K562 (cell line): ENCODE measurements at regions not wholly inside any gene's neighbourhood (a gene's known extent, or its start where the extent isn't known, plus 50 kb on each side); places are given as distances from the start of the nearest gene placed in this dataset.

Experiments used
- ATAC-seq: fragments of 200-7000 bp; cut with Tn5 transposase; 3 replicates; pipeline ENCODE4 v1.9.1; 2020; ENCODE audit warnings: moderate library complexity
- BruUV-seq: library from RNA; stranded (reverse); fragments of 400-500 nt; replicated peaks from 2 replicates; lab custom pipeline; 2021; lab: Mats Ljungman, UMichigan
- CTCF ChIA-PET: fragments of 300-600 bp; formaldehyde crosslinking; extraction: SDS; loops from one replicate; lab custom pipeline; 2021; ENCODE audit warnings: low intra/inter-chr PET ratio; lab: Yijun Ruan, JAX
- POLR2A ChIA-PET: fragments of 300-600, 350-650 bp; sonication (Branson Sonifier 250); formaldehyde crosslinking; extraction: SDS; loops from one replicate; lab custom pipeline; 2021; ENCODE audit warnings: antibody characterized with exemption, inconsistent platforms; lab: Yijun Ruan, JAX
- DNase-seq, 4 experiments: peaks; one replicate each; pipeline versions ENCODE4 v3.0.0 to v3.0.0-alpha.2; 2011 to 2018; ENCODE audit warnings: low spot score in 3 of 4, mixed read lengths in 3 of 4; ENCODE audit errors: extremely low read depth in 1 of 4
- FAIRE-seq: peaks from 2 replicates; lab custom pipeline; 2011; peaks lifted over from hg19 to GRCh38; lab: Jason Lieb, UNC
- H2AFZ ChIP-seq: 2 replicates; pipeline ENCODE4 v1.6.0; 2011; ENCODE audit warnings: low read depth, low read length, control low read depth, inconsistent platforms
- H3K27ac ChIP-seq: fragments of 200-600 bp; 3 replicates; pipeline ENCODE4 v1.8.0; 2011; ENCODE audit warnings: low read depth, mild to moderate bottlenecking, control low read depth, inconsistent platforms, low read length, moderate library complexity, mixed read lengths; ENCODE audit errors: extremely low read depth
- H3K27me3 ChIP-seq, 2 experiments: fragments of 300-600 bp in 1 of 2; 2 replicates in 1 of 2; 3 replicates in 1 of 2; pipeline versions ENCODE4 v1.6.0 to v1.8.0; 2011; ENCODE audit warnings: inconsistent platforms in 2 of 2, low read length in 2 of 2, mild to moderate bottlenecking in 1 of 2, mixed read lengths in 1 of 2, moderate library complexity in 1 of 2; ENCODE audit not compliant: control insufficient read depth in 2 of 2, insufficient read depth in 2 of 2
- H3K36me3 ChIP-seq: fragments of 300-600 bp; 3 replicates; pipeline ENCODE4 v1.8.0; 2011; ENCODE audit warnings: mild to moderate bottlenecking, low read length, inconsistent platforms; ENCODE audit not compliant: control insufficient read depth, insufficient read depth
- H3K4me1 ChIP-seq, 2 experiments: fragments of 200-600 bp in 1 of 2; replicated peaks in 1 of 2; 2 replicates in 1 of 2; 3 replicates in 1 of 2; pipeline versions ENCODE4 v1.5.1 to v1.8.0; 2011; ENCODE audit warnings: inconsistent platforms in 2 of 2, low read length in 2 of 2, mild to moderate bottlenecking in 1 of 2, mixed read lengths in 1 of 2, moderate library complexity in 1 of 2; ENCODE audit not compliant: control insufficient read depth in 2 of 2, insufficient read depth in 2 of 2
- H3K4me2 ChIP-seq: 2 replicates; pipeline ENCODE4 v1.6.1; 2011; ENCODE audit warnings: low read length, control low read depth, inconsistent platforms, mixed read lengths; ENCODE audit not compliant: insufficient read depth
- H3K4me3 ChIP-seq: fragments of 200-600 bp; sonication (generic), shearing (Covaris generic); 2 replicates; pipeline ENCODE4 v1.5.1; 2016; ENCODE audit warnings: control low read depth, inconsistent platforms
- H3K79me2 ChIP-seq: fragments of 200-600 bp; 3 replicates; pipeline ENCODE4 v1.8.0; 2011; ENCODE audit warnings: low read length, inconsistent platforms; ENCODE audit not compliant: control insufficient read depth, insufficient read depth
- H3K9ac ChIP-seq, 2 experiments: 2 replicates each; pipeline versions ENCODE4 v1.6.0 to v1.6.1; 2011; ENCODE audit warnings: low read depth in 2 of 2, low read length in 2 of 2, control low read depth in 1 of 2, inconsistent platforms in 1 of 2, mild to moderate bottlenecking in 1 of 2, mixed read lengths in 1 of 2; ENCODE audit not compliant: insufficient read depth in 1 of 2
- H3K9me1 ChIP-seq: one replicate; pipeline ENCODE4 v1.6.0; 2011; ENCODE audit warnings: inconsistent platforms, mild to moderate bottlenecking, low read length, moderate library complexity; ENCODE audit not compliant: control insufficient read depth, insufficient read depth
- H3K9me3 ChIP-seq: replicated peaks from 2 replicates; pipeline ENCODE4 v1.5.1; 2011; ENCODE audit warnings: low read depth, low read length, inconsistent platforms; ENCODE audit not compliant: control insufficient read depth, insufficient read depth
- H4K20me1 ChIP-seq: replicated peaks from 2 replicates; pipeline ENCODE4 v1.6.1; 2011; ENCODE audit warnings: low read length, inconsistent platforms, mixed read lengths; ENCODE audit not compliant: control insufficient read depth, insufficient read depth
- ARID3A ChIP-seq: IDR thresholded peaks from 2 replicates; pipeline ENCODE4 v1.6.1; 2012; ENCODE audit warnings: low read depth, low read length, improper control_type of control experiment, borderline replicate concordance
- BHLHE40 ChIP-seq: IDR thresholded peaks from 2 replicates; pipeline ENCODE4 v1.6.1; 2011; ENCODE audit warnings: low read length, improper control_type of control experiment
- C11orf30 ChIP-seq: fragments of 450-650 bp; IDR thresholded peaks from 2 replicates; pipeline ENCODE4 v1.6.1; 2016; ENCODE audit warnings: low read depth, mild to moderate bottlenecking
- EGR1 ChIP-seq: fragments of 450-650 bp; conservative IDR thresholded peaks from 2 replicates; pipeline ENCODE4 v1.6.1; 2017; ENCODE audit warnings: mild to moderate bottlenecking
- ETV1 ChIP-seq: fragments of 450-650 bp; conservative IDR thresholded peaks from 2 replicates; pipeline ENCODE4 v1.6.1; 2016; ENCODE audit warnings: missing genetic modification characterization, control low read depth, low read depth, missing compliant biosample characterization
- FOSL1 ChIP-seq: fragments of 200-800 bp; sonication (Bioruptor generic); conservative IDR thresholded peaks from 2 replicates; pipeline ENCODE4 v1.6.1; 2016; ENCODE audit warnings: missing genetic modification characterization, missing compliant biosample characterization
- HDAC8 ChIP-seq: fragments of 450-650 bp; IDR thresholded peaks from 2 replicates; pipeline ENCODE4 v1.6.1; 2016; ENCODE audit warnings: mild to moderate bottlenecking, missing genetic modification characterization, moderate library complexity, missing compliant biosample characterization
- HMGN3 ChIP-seq: IDR thresholded peaks from 2 replicates; pipeline ENCODE4 v1.6.1; 2011; ENCODE audit warnings: borderline replicate concordance, low read depth, mild to moderate bottlenecking, mixed read lengths, low read length; ENCODE audit not compliant: insufficient read length; ENCODE audit errors: extremely low read depth
- MAFG ChIP-seq: fragments of 450-650 bp; conservative IDR thresholded peaks from 2 replicates; pipeline ENCODE4 v1.6.1; 2016; ENCODE audit warnings: missing genetic modification characterization, missing compliant biosample characterization
- MCM7 ChIP-seq, 2 experiments: fragments of 450-650 bp; IDR thresholded peaks; 2 replicates each; pipeline ENCODE4 v1.6.1; 2016 to 2018
- NFE2 ChIP-seq: IDR thresholded peaks from 2 replicates; pipeline ENCODE4 v1.6.1; 2014; ENCODE audit warnings: antibody characterized with exemption, low read depth
- NFE2L1 ChIP-seq: fragments of 450-650 bp; IDR thresholded peaks from 2 replicates; pipeline ENCODE4 v1.6.1; 2016; ENCODE audit warnings: missing genetic modification characterization, low read depth, mild to moderate bottlenecking, missing compliant biosample characterization, moderate library complexity, borderline replicate concordance
- PHB ChIP-seq: fragments of 250-450 bp; sonication (Bioruptor Pico); IDR thresholded peaks from 2 replicates; pipeline ENCODE4 v1.5.0; 2021
- PURB ChIP-seq: sonication (generic); formaldehyde crosslinking; IDR thresholded peaks from 2 replicates; pipeline ENCODE4 v1.9.0; 2021; ENCODE audit warnings: low read depth, mild to moderate bottlenecking, missing genetic modification reagents
- SMC3 ChIP-seq: conservative IDR thresholded peaks from 2 replicates; pipeline ENCODE4 v1.6.1; 2011; ENCODE audit warnings: low read depth, low read length, improper control_type of control experiment; ENCODE audit not compliant: insufficient read depth
- ZBTB26 ChIP-seq: fragments of 450-650 bp; formaldehyde crosslinking; IDR thresholded peaks from 2 replicates; pipeline ENCODE4 v1.4.0; 2022; ENCODE audit warnings: missing genetic modification characterization
- ZFP1 ChIP-seq: fragments of 450-650 bp; formaldehyde crosslinking; IDR thresholded peaks from 2 replicates; pipeline ENCODE4 v1.4.0; 2020; ENCODE audit warnings: mild to moderate bottlenecking, mixed read lengths
- ZNF239 ChIP-seq: fragments of 250-450 bp; sonication (Bioruptor Pico); IDR thresholded peaks from 2 replicates; pipeline ENCODE4 v1.4.0; 2020; ENCODE audit warnings: mild to moderate bottlenecking
- ZNF316 ChIP-seq: fragments of 450-650 bp; IDR thresholded peaks from 2 replicates; pipeline ENCODE4 v1.6.1; 2016
- ZNF696 ChIP-seq: fragments of 250-450 bp; sonication (Bioruptor Pico); conservative IDR thresholded peaks from 2 replicates; pipeline ENCODE4 v1.4.0; 2020; ENCODE audit warnings: mild to moderate bottlenecking, moderate library complexity
- WGBS: fragments of 100-300 bp; shearing (Covaris generic); methylation state at CpG from one replicate; pipeline ENCODE4 v1.1.6; 2016; ENCODE audit warnings: low coverage, mixed read lengths; ENCODE audit not compliant: insufficient coverage; ENCODE audit errors: missing lambda C conversion rate; 5-methylcytosine and 5-hydroxymethylcytosine counted together
- in situ Hi-C: fragments of 300-500 bp; cut with MboI; formaldehyde crosslinking; loops from 4 replicates; pipeline ENCODE4 v1.15.0; 2018; ENCODE audit warnings: inconsistent platforms, mixed read lengths
- intact Hi-C: fragments of 100-400 bp; cut with micrococcal nuclease; formaldehyde crosslinking; loops from 2 replicates; pipeline ENCODE4 v1.14.2; 2022

GRCh38 chr18:79590191-79591031, 89.2 kb upstream of the CTDP1 start:
- intact Hi-C loops (no loop called here), in situ Hi-C loops (no loop called here)
- H3K9me3 ChIP-seq: no peaks in the 10 kb centered on the region; the same call in 1 of the 2 replicates
- H3K4me2 ChIP-seq: no peak overlapping the region
- H3K9ac ChIP-seq: no peak overlapping the region
- DNase-seq (no peak), FAIRE-seq (no peak), ATAC-seq (peak; percentile 26; the same call in 1 of the 3 replicates)
- no peaks in the 10 kb centered on the region for H3K9me1 ChIP-seq
- WGBS: 24% methylated on average over 13 of the region's 31 CpGs
- H3K36me3 ChIP-seq: no peaks in the 10 kb centered on the region
- peak overlapping the region; percentile 23; the same call in 1 of the 2 replicates for H2AFZ ChIP-seq
- no peaks in the 10 kb centered on the region for H3K79me2 ChIP-seq
- CTCF ChIA-PET: no interaction called here
- peaks cover 2 to 6% of the 10 kb centered on the region in 2 experiments; a peak in 2 of 5 replicates for H3K27me3 ChIP-seq
- POLR2A ChIA-PET: interaction anchor here (1.4 kb wide), 1 partner anchor 11 kb away, joined by 4 read pairs; no protein-coding TSS in a partner anchor
- no peak overlapping the region for H3K4me3 ChIP-seq
- BruUV-seq: no TSS peak
- no peak overlapping the region for H3K27ac ChIP-seq
- peaks cover 0 to 31% of the 10 kb centered on the region in 2 experiments; a peak in 3 of 5 replicates for H3K4me1 ChIP-seq
- no peaks in the 10 kb centered on the region for H4K20me1 ChIP-seq
- no peak for TF ChIP-seq ETV1 (tag)
- 0 out of 2 replicates have a peak, but pooled peaks have one; percentile 15 for TF ChIP-seq NFE2
- TF ChIP-seq ZFP1 (CRISPR knock-in tag): no peak
- TF ChIP-seq MCM7 (IDR thresholded peaks at IDR 0.05): no peak
- no peak for TF ChIP-seq HDAC8 (tag)
- no peak for TF ChIP-seq NFE2L1 (tag)
- 0 out of 2 replicates have a peak, but pooled peaks have one; percentile 39 for TF ChIP-seq BHLHE40
- no peak for TF ChIP-seq SMC3
- no peak for TF ChIP-seq PURB (CRISPR knock-in tag)
- no peak for TF ChIP-seq HMGN3
- TF ChIP-seq MAFG (tag): 0 out of 2 replicates have a peak, but pooled peaks have one; percentile 29
- peak; percentile 43; the same call in 1 of the 2 replicates for TF ChIP-seq C11orf30
- no peak for TF ChIP-seq ZBTB26 (CRISPR knock-in tag)
- TF ChIP-seq PHB (CRISPR knock-in tag): no peak
- TF ChIP-seq ZNF239 (CRISPR knock-in tag): no peak
- no peak for TF ChIP-seq FOSL1 (tag)
- TF ChIP-seq ZNF316: peak; percentile 33; the same call in 1 of the 2 replicates
- no peak for TF ChIP-seq EGR1
- no peak for TF ChIP-seq ZNF696
- TF ChIP-seq ARID3A: no peak
